ENCODE measurements at regions not wholly inside any gene's neighbourhood (a gene's known extent, or its start where the extent isn't known, plus 50 kb on each side); places are given as distances from the start of the nearest gene placed in this dataset.

GRCh38 chr5:89030798-89031197 is 147.8 kb upstream of the MEF2C start:
- TF ChIP-seq CTCF (IDR thresholded peaks at IDR 0.05): no peak
- no peak for TF ChIP-seq POLR2A (IDR thresholded peaks at IDR 0.05)
- TF ChIP-seq POLR2AphosphoS5 (IDR thresholded peaks at IDR 0.05): no peak
